AG08395 (cell line): ENCODE measurements at regions not wholly inside any gene's neighbourhood (a gene's known extent, or its start where the extent isn't known, plus 50 kb on each side); places are given as distances from the start of the nearest gene placed in this dataset.
"Not testable (repeated sequence)": the region's sequence is repeated elsewhere in the genome, so short reads cannot be mapped to it uniquely, and the experiment has no call there.

ENCODE experiments used
- DNase-seq: peaks from one replicate; pipeline ENCODE4 v3.0.0; 2012; ENCODE audit warnings: mixed read lengths, low spot score

- no peak for DNase-seq
Measured at GRCh38 chr13:59301174-59301567, 862.6 kb downstream of the DIAPH3 start.

- no peak for DNase-seq
Measured at GRCh38 chr13:59303433-59303832, 860.3 kb downstream of the DIAPH3 start.

GRCh38 chr13:59304596-59304995, 859.1 kb downstream of the DIAPH3 start:
- no peak for DNase-seq

- no peak for DNase-seq
Measured at GRCh38 chr13:59305896-59306295, 857.8 kb downstream of the DIAPH3 start.

GRCh38 chr13:59312776-59313175, 851.0 kb downstream of the DIAPH3 start:
- no peak for DNase-seq

- DNase-seq: peak; percentile 3
Measured at GRCh38 chr13:59318320-59318930, 845.3 kb downstream of the DIAPH3 start.

GRCh38 chr13:59319276-59319675, 844.5 kb downstream of the DIAPH3 start:
- no peak for DNase-seq

- no peak for DNase-seq
Measured at GRCh38 chr13:59320021-59320420, 843.7 kb downstream of the DIAPH3 start.

- DNase-seq: not testable (repeated sequence)
Measured at GRCh38 chr13:59324401-59324800, 839.3 kb downstream of the DIAPH3 start.

GRCh38 chr13:59326717-59327116, 837.0 kb downstream of the DIAPH3 start:
- DNase-seq: no peak

GRCh38 chr13:59330764-59331163, 833.0 kb downstream of the DIAPH3 start:
- DNase-seq: no peak

GRCh38 chr13:59332966-59333365, 830.8 kb downstream of the DIAPH3 start:
- no peak for DNase-seq

- no peak for DNase-seq
Measured at GRCh38 chr13:59337070-59337469, 826.7 kb downstream of the DIAPH3 start.

- DNase-seq: no peak
Measured at GRCh38 chr13:59340151-59340550, 823.6 kb downstream of the DIAPH3 start.

- no peak for DNase-seq
Measured at GRCh38 chr13:59340581-59340980, 823.1 kb downstream of the DIAPH3 start.

- no peak for DNase-seq
Measured at GRCh38 chr13:59342400-59342799, 821.3 kb downstream of the DIAPH3 start.

- no peak for DNase-seq
Measured at GRCh38 chr13:59343132-59343531, 820.6 kb downstream of the DIAPH3 start.

- no peak for DNase-seq
Measured at GRCh38 chr13:59343993-59344822, 819.5 kb downstream of the DIAPH3 start.

GRCh38 chr13:59345311-59345710, 818.4 kb downstream of the DIAPH3 start:
- DNase-seq: no peak

GRCh38 chr13:59346999-59347723, 816.6 kb downstream of the DIAPH3 start:
- DNase-seq: no peak

- DNase-seq: no peak
Measured at GRCh38 chr13:59348617-59349016, 815.1 kb downstream of the DIAPH3 start.

- DNase-seq: no peak
Measured at GRCh38 chr13:59352600-59352999, 811.1 kb downstream of the DIAPH3 start.
